WTC11 (cell line): ENCODE measurements at regions not wholly inside any gene's neighbourhood (a gene's known extent, or its start where the extent isn't known, plus 50 kb on each side); places are given as distances from the start of the nearest gene placed in this dataset.

Experiments used
- ATAC-seq: fragments of 200-7000 bp; cut with Tn5 transposase; 2 replicates; pipeline ENCODE4 v1.10.0; 2021; ENCODE audit warnings: mild to moderate bottlenecking, moderate library complexity
- CTCF ChIA-PET: fragments of 300-600 bp; sonication (Branson Sonifier 250); formaldehyde crosslinking; loops from one replicate; lab custom pipeline; 2021; ENCODE audit warnings: antibody characterized with exemption; lab: Charles Lee
- POLR2A ChIA-PET: fragments of 350-600 bp; sonication (Branson Sonifier 250); formaldehyde crosslinking; loops from one replicate; lab custom pipeline; 2021; ENCODE audit warnings: antibody characterized with exemption; lab: Charles Lee
- DNase-seq: peaks from one replicate; pipeline ENCODE4 v3.0.0; 2021; ENCODE audit warnings: low spot score
- H3K27ac Mint-ChIP-seq: 2 replicates; pipeline ENCODE4 v1.8.0; 2021; ENCODE audit warnings: mixed read lengths
- H3K27me3 Mint-ChIP-seq: 2 replicates; pipeline ENCODE4 v1.8.0; 2021; ENCODE audit warnings: low read depth, mild to moderate bottlenecking, moderate library complexity, mixed read lengths
- H3K36me3 Mint-ChIP-seq: 2 replicates; pipeline ENCODE4 v1.8.0; 2021; ENCODE audit warnings: mixed read lengths
- H3K4me1 Mint-ChIP-seq: 2 replicates; pipeline ENCODE4 v1.8.0; 2022; ENCODE audit warnings: mixed read lengths
- H3K4me3 Mint-ChIP-seq: 2 replicates; pipeline ENCODE4 v1.8.0; 2021; ENCODE audit warnings: mild to moderate bottlenecking, moderate library complexity, mixed read lengths
- H3K9me3 Mint-ChIP-seq: 2 replicates; pipeline ENCODE4 v1.8.0; 2021; ENCODE audit warnings: mixed read lengths
- ATF2 ChIP-seq: sonication (generic); formaldehyde crosslinking; IDR thresholded peaks from 2 replicates; pipeline ENCODE4 v1.8.1; 2022; ENCODE audit warnings: low read depth, missing genetic modification reagents, borderline replicate concordance
- ATF3 ChIP-seq: sonication (generic); formaldehyde crosslinking; conservative IDR thresholded peaks from 2 replicates; pipeline ENCODE4 v1.8.1; 2022; ENCODE audit warnings: mild to moderate bottlenecking, missing genetic modification reagents
- ATF6 ChIP-seq: sonication (generic); formaldehyde crosslinking; IDR thresholded peaks from 2 replicates; pipeline ENCODE4 v1.8.1; 2023; ENCODE audit warnings: mild to moderate bottlenecking, missing genetic modification reagents
- CREB1 ChIP-seq: sonication (generic); formaldehyde crosslinking; IDR thresholded peaks from 2 replicates; pipeline ENCODE4 v1.8.0; 2023; ENCODE audit warnings: mild to moderate bottlenecking, missing genetic modification reagents
- CREM ChIP-seq: sonication (generic); formaldehyde crosslinking; IDR thresholded peaks from 2 replicates; pipeline ENCODE4 v1.8.1; 2022; ENCODE audit warnings: mild to moderate bottlenecking, missing genetic modification reagents, moderate library complexity
- CTCF ChIP-seq: fragments of 200-600 bp; IDR thresholded peaks from 2 replicates; pipeline ENCODE4 v1.8.0; 2022; ENCODE audit warnings: antibody characterized with exemption
- EMX1 ChIP-seq: fragments of 250-450 bp; sonication (Bioruptor Pico); IDR thresholded peaks from 2 replicates; pipeline ENCODE4 v1.8.0; 2021; ENCODE audit warnings: mild to moderate bottlenecking
- ERG ChIP-seq: fragments of 250-450 bp; sonication (Bioruptor Pico); IDR thresholded peaks from 2 replicates; pipeline ENCODE4 v1.8.0; 2021; ENCODE audit warnings: mild to moderate bottlenecking
- ESRRA ChIP-seq: sonication (generic); formaldehyde crosslinking; IDR thresholded peaks from 2 replicates; pipeline ENCODE4 v1.8.1; 2022; ENCODE audit warnings: mild to moderate bottlenecking, missing genetic modification reagents, borderline replicate concordance
- GRHL2 ChIP-seq: fragments of 250-450 bp; sonication (Bioruptor Pico); IDR thresholded peaks from 2 replicates; pipeline ENCODE4 v1.8.0; 2022; ENCODE audit warnings: mild to moderate bottlenecking, moderate library complexity; ENCODE audit not compliant: insufficient replicate concordance, severe bottlenecking
- HMGA2 ChIP-seq: fragments of 250-450 bp; sonication (Bioruptor Pico); IDR thresholded peaks from 2 replicates; pipeline ENCODE4 v1.4.0; 2021; ENCODE audit warnings: mild to moderate bottlenecking, moderate library complexity
- JUN ChIP-seq: sonication (generic); formaldehyde crosslinking; IDR thresholded peaks from 2 replicates; pipeline ENCODE4 v1.8.0; 2023; ENCODE audit warnings: mild to moderate bottlenecking, missing genetic modification reagents
- KAT7 ChIP-seq: sonication (generic); formaldehyde crosslinking; IDR thresholded peaks from 2 replicates; pipeline ENCODE4 v1.8.1; 2023; ENCODE audit warnings: missing genetic modification reagents, mild to moderate bottlenecking, borderline replicate concordance
- MAX ChIP-seq: sonication (generic); formaldehyde crosslinking; IDR thresholded peaks from 2 replicates; pipeline ENCODE4 v1.8.0; 2022; ENCODE audit warnings: mild to moderate bottlenecking, missing genetic modification reagents
- NFATC4 ChIP-seq: fragments of 250-450 bp; sonication (Bioruptor Pico); IDR thresholded peaks from 2 replicates; pipeline ENCODE4 v1.9.0; 2021; ENCODE audit warnings: mild to moderate bottlenecking
- NFYB ChIP-seq: sonication (generic); formaldehyde crosslinking; conservative IDR thresholded peaks from 2 replicates; pipeline ENCODE4 v1.8.0; 2022; ENCODE audit warnings: low read depth, missing genetic modification reagents
- SOX15 ChIP-seq: fragments of 250-450 bp; sonication (Bioruptor Pico); IDR thresholded peaks from 2 replicates; pipeline ENCODE4 v1.9.0; 2021; ENCODE audit warnings: mild to moderate bottlenecking
- USF1 ChIP-seq: sonication (generic); formaldehyde crosslinking; IDR thresholded peaks from 2 replicates; pipeline ENCODE4 v1.8.0; 2022; ENCODE audit warnings: mild to moderate bottlenecking, missing genetic modification reagents
- ZNF281 ChIP-seq: sonication (generic); formaldehyde crosslinking; IDR thresholded peaks from 2 replicates; pipeline ENCODE4 v1.8.0; 2023; ENCODE audit warnings: mild to moderate bottlenecking, missing genetic modification reagents
- ZNF317 ChIP-seq: sonication (generic); formaldehyde crosslinking; IDR thresholded peaks from 2 replicates; pipeline ENCODE4 v1.8.1; 2023; ENCODE audit warnings: low read depth, mild to moderate bottlenecking, moderate library complexity, missing genetic modification reagents, borderline replicate concordance

- ATAC-seq: peak; percentile 8
Measured at GRCh38 chr18:34494359-34494696, 215.8 kb upstream of the DTNA start.

GRCh38 chr18:34495506-34495905 lies 214.6 kb upstream of the DTNA start:
- no peak overlapping the region for H3K4me3 Mint-ChIP-seq
- ATAC-seq (no peak), DNase-seq (no peak)
- H3K9me3 Mint-ChIP-seq: no peaks in the 10 kb centered on the region
- no peak overlapping the region for H3K27ac Mint-ChIP-seq
- TF ChIP-seq ERG (CRISPR knock-in tag): no peak
- no peak for TF ChIP-seq MAX (CRISPR knock-in tag)
- TF ChIP-seq GRHL2: no peak
- TF ChIP-seq USF1 (CRISPR knock-in tag): no peak
- TF ChIP-seq ATF3 (CRISPR knock-in tag): no peak
- no peak for TF ChIP-seq NFYB (CRISPR knock-in tag)
- no peak for TF ChIP-seq ATF2 (CRISPR knock-in tag)
- TF ChIP-seq HMGA2 (CRISPR knock-in tag): no peak
- TF ChIP-seq SOX15 (CRISPR knock-in tag): no peak
- no peak for TF ChIP-seq JUN (CRISPR knock-in tag)
- TF ChIP-seq ZNF281 (CRISPR knock-in tag): no peak
- TF ChIP-seq, all 79 proteins: peak for 0
- Mint-ChIP-seq H3K27me3 (peaks cover 9% of the 10 kb centered on the region; the same call in 1 of the 2 replicates), H3K36me3 (peaks cover 3% of the 10 kb centered on the region; the same call in 1 of the 2 replicates), H3K4me1 (peaks cover 36% of the 10 kb centered on the region)
- ChIA-PET CTCF (no interaction called here), POLR2A (no interaction called here)

More at GRCh38 chr18:34494359-34494696, 215.8 kb upstream of the DTNA start:
- no peaks in the 10 kb centered on the region for H3K36me3 Mint-ChIP-seq
- H3K9me3 Mint-ChIP-seq: no peaks in the 10 kb centered on the region
- H3K4me3 Mint-ChIP-seq: peak overlapping the region; percentile 83
- ChIA-PET CTCF (interaction anchor here (0.8 kb wide), 1 partner anchor 269 kb away, joined by 3 read pairs; no protein-coding TSS in a partner anchor), POLR2A (interaction anchor here (1.2 kb wide), 1 partner anchor 167 kb away, joined by 3 read pairs; no protein-coding TSS in a partner anchor)
- H3K27ac Mint-ChIP-seq: peak overlapping the region; percentile 70; the same call in 1 of the 2 replicates
- no peak for TF ChIP-seq ZNF317
- TF ChIP-seq CTCF: no peak
- DNase-seq: peak; percentile 21
- H3K27me3 Mint-ChIP-seq: peaks cover 9% of the 10 kb centered on the region; the same call in 1 of the 2 replicates
- peaks cover 48% of the 10 kb centered on the region for H3K4me1 Mint-ChIP-seq

GRCh38 chr18:34501553-34501952 lies 208.5 kb upstream of the DTNA start:
- peaks cover 14% of the 10 kb centered on the region for H3K4me1 Mint-ChIP-seq
- H3K27me3 Mint-ChIP-seq: no peaks in the 10 kb centered on the region
- ATAC-seq (no peak), DNase-seq (no peak)
- H3K36me3 Mint-ChIP-seq: peaks cover 24% of the 10 kb centered on the region
- H3K9me3 Mint-ChIP-seq: peaks cover 27% of the 10 kb centered on the region
- no peak overlapping the region for H3K27ac Mint-ChIP-seq
- no peak overlapping the region for H3K4me3 Mint-ChIP-seq
- CTCF ChIA-PET: interaction anchor here (0.6 kb wide), 1 partner anchor 31 kb away, joined by 3 read pairs; no protein-coding TSS in a partner anchor
- POLR2A ChIA-PET: no interaction called here
- TF ChIP-seq NFATC4 (CRISPR knock-in tag) (no peak), EMX1 (CRISPR knock-in tag) (no peak), CTCF (no peak), ESRRA (CRISPR knock-in tag) (no peak), KAT7 (CRISPR knock-in tag) (no peak), CREB1 (CRISPR knock-in tag) (no peak), CREM (CRISPR knock-in tag) (no peak), ATF6 (CRISPR knock-in tag) (no peak)
